ENCODE measurements at regions not wholly inside any gene's neighbourhood (a gene's known extent, or its start where the extent isn't known, plus 50 kb on each side); places are given as distances from the start of the nearest gene placed in this dataset.

- no peak for TF ChIP-seq GATA3 (IDR thresholded peaks at IDR 0.05; ENCODE audit: low read depth, low read length)
- TF ChIP-seq GATA2 (IDR thresholded peaks at IDR 0.05; ENCODE audit: low read depth, low read length) = no peak
Observed at GRCh38 chr10:10528563-10528910, 489.1 kb upstream of the CELF2 start.

DNA sequence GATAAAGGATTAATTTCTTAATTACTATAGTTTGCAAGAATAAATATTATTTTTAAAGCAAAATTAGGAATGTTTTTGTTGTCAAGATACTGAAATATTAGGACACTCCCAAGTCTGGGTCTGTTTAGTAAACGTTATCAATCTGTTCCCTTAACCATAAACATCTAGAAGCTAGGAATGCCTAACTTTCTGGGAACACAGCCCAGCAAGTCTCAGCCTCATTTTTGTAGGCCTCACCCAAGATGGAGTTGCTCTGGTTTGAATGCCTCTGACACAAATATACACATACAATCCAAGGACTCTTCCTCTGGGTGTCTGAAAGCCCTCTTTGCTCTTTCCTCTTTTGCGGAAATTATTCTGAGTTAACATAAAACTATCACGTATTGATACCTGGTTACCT is 487.4 kb upstream of the CELF2 start:
- TF ChIP-seq GATA2 (IDR thresholded peaks at IDR 0.05; ENCODE audit: low read depth, low read length) = no peak
- no peak for TF ChIP-seq GATA3 (IDR thresholded peaks at IDR 0.05; ENCODE audit: low read depth, low read length)

- TF ChIP-seq GATA2 (IDR thresholded peaks at IDR 0.05; ENCODE audit: low read depth, low read length) (no peak), GATA3 (IDR thresholded peaks at IDR 0.05; ENCODE audit: low read depth, low read length) (no peak)
Observed at GRCh38 chr10:10532236-10532635, 485.4 kb upstream of the CELF2 start.

GRCh38 chr10:10532826-10533225 is 484.8 kb upstream of the CELF2 start:
- no peak for TF ChIP-seq GATA3 (IDR thresholded peaks at IDR 0.05; ENCODE audit: low read depth, low read length)

DNA sequence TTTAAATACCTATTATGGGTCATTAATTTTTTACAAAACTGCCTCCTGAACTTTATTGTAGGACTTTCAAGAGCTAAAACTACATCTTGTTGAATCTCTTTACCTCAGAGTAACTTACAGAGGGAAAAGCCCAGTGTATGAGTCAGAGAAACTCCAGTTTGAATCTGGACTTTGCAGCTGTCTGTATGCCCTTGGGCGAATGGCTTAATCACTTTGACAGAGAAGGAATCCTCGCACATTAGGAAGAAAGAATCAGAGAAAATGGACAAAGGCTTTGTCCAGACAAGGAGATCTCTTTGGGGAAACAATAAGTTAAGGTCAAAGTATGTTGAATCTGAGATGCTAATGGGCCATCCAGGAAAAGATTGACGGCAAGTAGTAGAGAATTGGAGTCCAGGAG is 484.2 kb upstream of the CELF2 start:
- TF ChIP-seq GATA2 (IDR thresholded peaks at IDR 0.05; ENCODE audit: low read depth, low read length) (no peak), GATA3 (IDR thresholded peaks at IDR 0.05; ENCODE audit: low read depth, low read length) (no peak)

GRCh38 chr10:10538326-10538725 is 479.3 kb upstream of the CELF2 start:
- no peak for TF ChIP-seq GATA2 (IDR thresholded peaks at IDR 0.05; ENCODE audit: low read depth, low read length)
- TF ChIP-seq GATA3 (IDR thresholded peaks at IDR 0.05; ENCODE audit: low read depth, low read length) = no peak

- TF ChIP-seq GATA3 (IDR thresholded peaks at IDR 0.05; ENCODE audit: low read depth, low read length) (no peak), GATA2 (IDR thresholded peaks at IDR 0.05; ENCODE audit: low read depth, low read length) (no peak)
Observed at GRCh38 chr10:10540398-10540797, 477.3 kb upstream of the CELF2 start.

- no peak for TF ChIP-seq GATA3 (IDR thresholded peaks at IDR 0.05; ENCODE audit: low read depth, low read length)
- TF ChIP-seq GATA2 (IDR thresholded peaks at IDR 0.05; ENCODE audit: low read depth, low read length) = no peak
Observed at GRCh38 chr10:10542477-10542876, 475.2 kb upstream of the CELF2 start.

DNA sequence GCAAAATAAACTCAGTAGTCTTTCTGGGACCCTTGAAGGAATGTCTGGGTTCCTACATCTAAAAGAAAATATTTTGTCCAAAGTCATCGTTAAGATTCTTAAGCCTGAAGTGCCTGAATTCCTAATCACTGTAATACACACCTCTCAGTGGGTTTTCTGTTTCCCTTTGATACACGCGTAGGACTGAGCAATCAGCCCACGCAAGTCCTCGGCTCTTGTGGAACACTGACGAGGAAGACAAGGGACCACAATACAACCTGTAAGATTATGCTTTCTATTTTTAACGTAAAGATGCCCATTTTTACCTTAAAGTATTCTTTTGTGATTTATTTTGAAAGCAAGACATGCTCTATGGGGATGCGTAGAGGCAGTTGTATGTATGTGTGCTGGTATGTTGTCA is 472.8 kb upstream of the CELF2 start:
- TF ChIP-seq GATA2 (IDR thresholded peaks at IDR 0.05; ENCODE audit: low read depth, low read length) (no peak), GATA3 (IDR thresholded peaks at IDR 0.05; ENCODE audit: low read depth, low read length) (no peak)

DNA sequence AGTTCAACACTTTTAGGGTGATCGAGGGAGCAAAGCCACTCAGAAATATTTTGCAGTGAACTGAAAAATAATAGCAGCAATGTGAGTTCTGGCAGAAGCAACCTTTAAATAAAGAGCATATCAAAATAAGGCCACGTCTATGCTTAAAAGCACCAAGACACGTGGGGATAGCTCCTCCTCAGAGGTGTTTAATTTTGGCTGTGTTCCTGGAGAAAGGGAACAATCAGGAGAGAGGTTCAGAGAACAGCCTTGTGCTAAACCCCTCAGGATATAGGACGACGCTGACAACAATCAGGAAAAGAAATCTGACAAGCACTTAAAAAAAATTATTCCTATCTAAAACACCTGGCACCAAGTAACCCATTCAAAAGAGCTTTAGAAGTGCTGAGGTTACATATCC is 471.9 kb upstream of the CELF2 start:
- no peak for TF ChIP-seq GATA2 (IDR thresholded peaks at IDR 0.05; ENCODE audit: low read depth, low read length)
- no peak for TF ChIP-seq GATA3 (IDR thresholded peaks at IDR 0.05; ENCODE audit: low read depth, low read length)

GRCh38 chr10:10551596-10552301 is 465.9 kb upstream of the CELF2 start:
- no peak for TF ChIP-seq GATA2 (IDR thresholded peaks at IDR 0.05; ENCODE audit: low read depth, low read length)
- no peak for TF ChIP-seq GATA3 (IDR thresholded peaks at IDR 0.05; ENCODE audit: low read depth, low read length)

- TF ChIP-seq GATA2 (IDR thresholded peaks at IDR 0.05; ENCODE audit: low read depth, low read length) (no peak), GATA3 (IDR thresholded peaks at IDR 0.05; ENCODE audit: low read depth, low read length) (no peak)
Observed at GRCh38 chr10:10552948-10553347, 464.7 kb upstream of the CELF2 start.

DNA sequence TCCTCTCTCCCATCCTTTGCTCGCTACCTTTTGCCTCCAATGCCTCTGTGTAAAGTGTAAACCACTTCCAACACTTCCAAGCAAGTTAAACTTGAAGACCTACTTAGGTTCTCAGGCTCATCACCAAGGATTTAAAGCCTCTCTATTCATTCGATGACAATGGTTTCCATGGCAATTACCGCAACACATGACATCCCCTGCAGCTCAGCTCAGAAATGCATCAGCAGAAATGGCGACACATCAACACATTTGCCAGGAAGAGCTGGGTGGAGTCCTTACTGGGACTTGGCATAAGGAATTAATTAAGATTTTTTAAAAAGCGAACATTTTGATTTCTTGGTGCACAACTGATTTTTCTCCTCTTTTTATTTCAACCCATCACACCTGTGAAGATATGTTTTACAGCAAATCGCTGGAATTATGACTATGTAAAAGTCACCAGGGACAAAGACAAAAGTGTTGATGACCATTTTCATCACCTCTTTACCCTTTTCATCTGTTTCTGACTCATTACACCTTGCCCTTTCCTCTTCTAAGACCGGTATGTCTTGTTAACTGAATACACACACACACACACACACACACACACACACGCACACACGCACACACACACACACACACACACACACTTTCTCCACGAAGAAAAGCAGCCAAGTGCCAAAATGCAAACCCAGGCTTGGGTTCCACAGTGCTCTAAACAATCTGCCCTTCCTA is 453.4 kb upstream of the CELF2 start:
- no peak for TF ChIP-seq GATA3 (IDR thresholded peaks at IDR 0.05; ENCODE audit: low read depth, low read length)
- TF ChIP-seq GATA2 (IDR thresholded peaks at IDR 0.05; ENCODE audit: low read depth, low read length) = no peak

GRCh38 chr10:10576937-10577336 is 440.7 kb upstream of the CELF2 start:
- TF ChIP-seq GATA2 (IDR thresholded peaks at IDR 0.05; ENCODE audit: low read depth, low read length) (no peak), GATA3 (IDR thresholded peaks at IDR 0.05; ENCODE audit: low read depth, low read length) (no peak)

GRCh38 chr10:10579709-10580108 is 438.0 kb upstream of the CELF2 start:
- TF ChIP-seq GATA3 (IDR thresholded peaks at IDR 0.05; ENCODE audit: low read depth, low read length) (no peak), GATA2 (IDR thresholded peaks at IDR 0.05; ENCODE audit: low read depth, low read length) (no peak)

Measured in SH-SY5Y (cell line).